GM21717 (cell line): ENCODE measurements at regions not wholly inside any gene's neighbourhood (a gene's known extent, or its start where the extent isn't known, plus 50 kb on each side); places are given as distances from the start of the nearest gene placed in this dataset.
"Not testable (repeated sequence)": the region's sequence is repeated elsewhere in the genome, so short reads cannot be mapped to it uniquely, and the experiment has no call there.

Source experiments
- ATAC-seq: cut with Tn5 transposase; IDR thresholded peaks from one replicate; pipeline ENCODE4 v1.9.1; 2021; ENCODE audit warnings: mild to moderate bottlenecking, moderate library complexity; ENCODE audit not compliant: unreplicated experiment

DNA sequence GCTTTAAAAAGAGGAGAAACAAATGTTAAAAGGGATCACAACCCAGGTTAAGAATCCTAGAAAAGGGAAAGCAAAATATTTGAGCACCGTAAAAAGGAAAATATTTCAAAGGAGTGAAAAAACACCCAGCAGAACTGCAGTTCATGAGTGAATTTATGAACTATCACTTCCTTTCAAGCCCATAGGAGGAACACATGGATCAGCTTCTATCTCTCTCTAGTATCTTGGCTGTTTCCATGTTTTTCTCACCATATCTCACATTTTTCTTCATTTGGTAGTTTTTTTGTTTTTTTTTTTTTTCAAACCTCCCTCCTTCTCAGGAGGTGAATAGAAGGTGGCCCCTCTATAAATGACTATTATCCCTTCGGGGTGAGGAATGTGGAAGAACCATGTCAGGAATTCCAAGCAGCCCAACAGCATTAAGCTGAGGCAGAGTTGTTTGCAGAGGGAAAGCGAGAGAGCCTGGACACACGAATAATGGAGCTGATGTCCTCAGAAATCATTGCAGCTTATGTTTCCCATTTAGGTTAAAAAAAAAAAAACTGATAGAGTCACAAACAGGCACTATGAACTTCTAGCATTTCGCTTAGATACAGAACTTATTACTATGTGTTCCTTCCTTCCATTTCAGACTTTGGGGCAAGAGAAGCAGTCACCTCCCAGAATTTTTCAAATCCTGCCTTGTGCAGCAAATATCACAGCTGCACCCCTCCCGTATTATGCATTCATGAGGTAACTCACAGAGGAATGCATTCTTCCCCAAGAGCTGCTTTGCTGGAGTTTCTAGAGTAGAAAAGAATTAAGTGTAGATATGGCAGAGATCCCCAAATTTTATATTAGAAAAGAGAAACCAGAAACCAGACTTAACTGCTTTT is 315.6 kb downstream of the IRS1 start:
- no peak for ATAC-seq

DNA sequence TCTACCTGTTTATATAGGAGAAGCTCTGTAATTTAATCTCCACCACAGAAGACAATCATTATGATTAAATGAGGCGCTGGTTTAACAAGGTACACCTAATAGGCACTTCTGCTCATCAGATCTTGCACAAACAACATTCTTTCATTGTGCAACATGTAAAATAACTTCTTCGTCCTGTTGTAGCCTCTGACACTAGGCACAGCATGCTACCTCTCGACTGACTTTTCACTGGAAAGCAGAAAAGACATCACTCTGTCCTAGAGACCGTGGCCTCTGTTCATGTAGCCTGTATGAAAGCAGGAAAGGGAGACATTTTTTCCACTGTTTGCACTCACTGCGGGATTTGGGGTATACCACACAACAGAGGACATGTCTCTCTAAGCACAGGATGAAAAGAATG is 316.5 kb downstream of the IRS1 start:
- no peak for ATAC-seq

DNA sequence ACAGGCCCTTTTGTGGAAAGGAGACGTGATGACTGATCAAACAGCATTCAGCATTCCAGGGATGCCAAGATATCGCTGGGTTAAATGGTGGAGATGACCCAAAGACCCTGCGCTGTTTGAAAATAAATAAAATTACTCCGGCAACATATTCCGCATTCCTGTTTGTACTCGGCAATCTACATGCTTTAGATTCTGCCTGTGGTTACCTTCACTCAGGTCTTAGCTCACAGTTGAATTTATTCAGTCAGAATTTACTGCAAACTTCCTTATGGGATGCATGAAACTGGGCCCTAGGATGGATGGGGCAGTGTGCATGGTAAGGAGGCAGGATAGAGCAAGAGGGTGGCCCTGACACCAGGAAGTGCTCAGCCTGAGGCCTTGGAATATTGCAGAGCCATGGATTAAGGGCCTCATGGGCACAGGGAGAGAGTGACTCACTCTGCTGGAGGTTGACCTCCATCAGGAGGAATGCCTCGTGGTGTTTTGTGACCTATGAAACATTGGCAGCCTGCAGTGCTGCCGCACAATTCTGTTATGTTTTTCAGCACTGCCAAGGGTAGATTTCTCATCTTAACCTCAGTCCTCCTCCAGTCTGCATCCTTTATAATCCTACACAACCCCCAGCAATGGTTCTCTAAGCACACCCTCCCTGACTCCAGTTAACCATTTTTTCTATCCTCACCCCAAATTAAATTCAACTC is 321.4 kb downstream of the IRS1 start:
- no peak for ATAC-seq

DNA sequence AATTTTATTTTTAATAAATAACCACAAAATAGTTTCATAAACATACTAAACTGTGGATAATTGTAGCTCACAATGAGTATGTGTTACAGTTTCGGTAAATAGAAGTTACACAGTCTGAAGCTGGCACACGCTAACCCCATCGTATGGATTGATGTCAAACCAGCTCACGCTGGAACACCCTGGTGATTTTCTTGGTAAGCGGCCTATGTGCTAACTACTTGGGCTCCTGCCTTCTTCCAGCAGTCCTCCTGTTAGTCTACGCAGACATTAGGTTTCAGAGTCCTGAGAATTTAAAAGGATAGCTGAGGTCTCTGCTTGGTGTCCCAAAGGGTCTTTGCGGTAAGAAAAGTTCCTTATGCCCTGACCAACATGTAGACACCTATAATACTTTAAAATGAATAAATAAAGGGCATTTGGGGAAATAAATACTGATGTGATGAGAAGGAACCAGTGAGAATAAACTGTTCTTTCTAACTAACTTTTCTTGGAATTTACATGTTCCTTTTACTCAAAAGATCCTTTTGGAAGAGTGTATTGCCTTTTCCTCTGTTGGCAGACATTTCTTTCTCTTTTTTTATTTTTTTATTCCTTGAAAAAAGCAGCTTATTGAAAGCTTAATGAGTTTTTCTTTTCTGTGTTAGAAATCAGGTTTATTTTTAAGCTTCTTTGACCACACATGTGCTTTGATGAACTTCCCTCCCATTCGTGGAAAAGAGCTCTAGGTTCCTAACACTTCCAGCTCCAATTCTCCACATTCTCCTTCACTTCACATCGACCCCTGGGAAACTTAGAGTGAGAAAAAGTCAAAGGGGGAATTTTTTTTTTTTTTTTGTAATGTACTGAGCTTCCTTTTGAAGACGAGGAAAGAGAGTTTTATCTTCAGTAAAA is 322.2 kb downstream of the IRS1 start:
- no peak for ATAC-seq

DNA sequence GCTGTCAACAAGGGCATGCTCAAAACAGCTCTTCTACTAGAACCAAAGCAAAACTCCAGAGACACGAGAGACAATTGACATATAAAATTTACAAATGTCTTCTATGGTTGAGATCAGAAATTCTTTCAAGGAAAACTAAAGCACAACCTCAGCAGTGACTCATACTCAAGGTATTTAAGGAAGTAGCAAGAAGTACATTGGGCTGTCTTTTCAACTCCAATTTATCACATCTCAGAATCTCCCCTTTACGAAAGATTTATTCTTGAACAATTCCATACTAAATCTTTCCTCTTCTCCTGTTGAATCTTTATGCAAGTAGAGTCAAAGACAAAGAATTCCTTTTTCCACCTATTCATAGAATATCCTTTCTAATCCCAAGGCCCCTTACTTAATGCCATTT is 324.0 kb downstream of the IRS1 start:
- no peak for ATAC-seq

DNA sequence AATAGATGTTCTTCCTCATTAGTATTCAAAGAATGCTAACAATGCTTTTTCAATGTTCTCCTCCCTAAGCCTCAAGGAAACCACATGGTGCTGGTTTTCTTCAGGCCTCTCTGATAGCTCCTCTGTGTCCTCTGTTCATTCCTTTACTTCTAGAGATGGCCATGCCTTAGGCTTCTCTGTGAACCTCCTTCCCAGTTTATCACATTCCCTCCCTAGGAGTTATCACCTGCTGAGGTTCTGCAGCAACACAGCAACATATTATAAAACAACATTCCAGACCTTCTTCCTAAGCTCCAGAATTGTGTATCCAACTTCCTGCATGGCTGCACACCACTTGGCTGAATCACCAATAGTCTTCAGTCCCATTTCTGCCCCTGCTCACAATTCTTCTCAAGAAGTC is 325.5 kb downstream of the IRS1 start:
- ATAC-seq, result no peak

DNA sequence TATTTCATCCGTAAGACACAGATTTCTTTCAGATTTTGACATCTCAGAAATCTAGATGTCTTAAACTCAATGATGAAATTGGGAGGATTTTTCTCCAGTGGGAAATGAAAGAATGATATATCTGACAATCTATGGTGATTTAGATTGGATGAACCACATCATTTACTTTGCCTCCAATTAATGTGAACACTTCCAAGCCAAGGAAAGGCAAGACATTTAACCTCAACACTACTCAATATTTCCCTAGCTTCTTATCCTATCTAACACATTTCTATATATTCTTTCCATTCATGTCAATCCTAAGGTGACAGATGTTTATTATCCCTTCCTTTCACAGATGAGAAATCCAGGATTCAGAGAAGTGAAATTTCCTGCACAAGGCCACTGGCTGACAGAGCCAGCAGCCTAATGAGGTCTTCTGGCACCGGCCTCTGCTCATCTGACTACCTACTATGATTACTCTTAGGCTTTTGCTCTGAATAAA is 327.6 kb downstream of the IRS1 start:
- ATAC-seq, result no peak

DNA sequence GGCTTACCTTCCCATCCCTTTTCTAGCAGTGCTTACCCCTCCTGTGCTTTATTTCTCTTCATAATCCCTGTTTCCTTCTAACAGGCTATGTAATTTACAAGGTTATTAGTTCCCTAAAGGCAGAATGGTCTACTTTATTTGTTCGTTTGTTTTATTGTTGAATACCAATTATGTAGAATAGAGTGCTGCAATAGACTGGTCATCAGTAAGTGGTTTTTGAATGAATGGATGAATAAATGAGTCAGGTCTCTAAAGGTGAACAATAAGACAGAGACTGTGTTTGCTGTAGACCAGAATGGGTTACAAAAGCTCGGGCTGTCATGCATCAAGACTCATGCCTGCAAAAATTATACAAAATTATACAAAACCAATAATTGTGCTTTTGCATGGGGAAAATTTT is 332.0 kb downstream of the IRS1 start:
- ATAC-seq, result no peak

DNA sequence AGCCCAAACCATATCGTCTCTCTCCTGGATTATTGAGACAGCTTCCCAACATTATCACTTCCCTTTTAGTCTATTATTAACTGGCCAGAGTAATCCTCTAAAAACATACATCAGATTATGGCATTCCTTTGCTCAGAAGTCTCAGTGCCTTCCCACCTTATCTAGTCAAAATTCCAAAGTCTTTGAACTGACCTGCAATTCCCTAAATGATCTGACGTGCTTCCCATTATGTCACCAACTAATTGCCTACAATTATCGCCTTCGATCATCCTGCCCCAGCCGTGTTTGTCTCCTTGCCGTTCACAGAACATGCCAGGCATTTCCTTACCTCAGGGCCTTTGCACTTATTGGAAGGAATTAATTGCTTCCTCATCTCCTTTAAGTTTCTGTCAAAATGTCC is 332.4 kb downstream of the IRS1 start:
- no peak for ATAC-seq

DNA sequence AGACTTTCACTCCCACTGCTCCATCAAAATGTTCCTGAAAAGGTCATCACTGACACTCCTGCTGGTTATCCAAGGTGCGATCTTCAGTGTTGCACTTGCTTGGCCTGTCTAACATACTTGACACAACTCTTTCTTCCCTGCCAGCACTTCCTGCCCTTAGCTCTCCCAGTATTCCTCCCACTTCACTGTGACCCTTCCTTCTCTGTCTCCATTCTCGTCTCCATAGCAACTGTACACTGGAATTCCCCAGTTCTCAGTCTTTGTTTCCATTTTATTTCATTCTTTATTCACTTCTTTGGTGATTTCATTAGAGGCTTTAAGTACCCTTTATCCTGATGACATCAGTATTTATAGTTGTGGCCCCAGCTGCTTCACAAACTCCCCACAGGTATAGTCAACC is 333.0 kb downstream of the IRS1 start:
- ATAC-seq, result no peak

DNA sequence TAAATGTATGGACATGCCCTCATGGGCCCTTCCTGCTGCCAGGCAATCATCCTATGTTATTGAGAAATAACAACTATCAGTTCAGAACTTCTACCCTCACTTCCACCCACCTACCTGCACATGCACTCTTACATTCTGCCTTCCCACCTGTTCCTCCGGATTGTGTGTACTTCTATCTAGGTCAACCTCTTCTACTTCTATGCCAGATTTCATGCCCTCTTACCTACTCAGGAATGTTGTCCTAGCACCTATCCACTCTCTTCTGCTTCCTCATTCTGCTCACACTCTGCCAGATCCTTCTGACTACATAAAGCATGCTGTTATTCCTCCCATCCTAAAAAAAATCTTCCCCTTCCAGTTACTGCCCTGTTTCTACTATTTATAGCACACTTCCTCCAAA is 333.5 kb downstream of the IRS1 start:
- no peak for ATAC-seq

DNA sequence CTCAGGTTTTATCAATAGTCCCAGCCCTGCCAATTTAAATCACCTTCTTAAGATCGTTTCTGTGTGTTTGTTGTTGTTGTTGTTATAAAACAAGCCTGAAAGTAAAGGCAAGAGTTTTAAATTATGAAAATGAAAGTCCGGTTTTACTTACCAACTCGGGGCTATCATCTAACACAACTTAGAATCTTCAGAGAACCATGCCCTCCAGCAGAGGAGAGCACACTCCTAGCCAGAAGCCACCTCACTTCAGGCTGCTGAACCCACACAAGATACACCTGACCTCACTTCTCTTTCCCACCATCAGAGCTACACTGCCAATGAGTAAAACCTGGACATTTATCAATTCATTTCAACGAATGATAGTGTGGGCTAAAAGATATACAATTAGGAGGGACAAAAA is 335.2 kb downstream of the IRS1 start:
- ATAC-seq, result no peak

DNA sequence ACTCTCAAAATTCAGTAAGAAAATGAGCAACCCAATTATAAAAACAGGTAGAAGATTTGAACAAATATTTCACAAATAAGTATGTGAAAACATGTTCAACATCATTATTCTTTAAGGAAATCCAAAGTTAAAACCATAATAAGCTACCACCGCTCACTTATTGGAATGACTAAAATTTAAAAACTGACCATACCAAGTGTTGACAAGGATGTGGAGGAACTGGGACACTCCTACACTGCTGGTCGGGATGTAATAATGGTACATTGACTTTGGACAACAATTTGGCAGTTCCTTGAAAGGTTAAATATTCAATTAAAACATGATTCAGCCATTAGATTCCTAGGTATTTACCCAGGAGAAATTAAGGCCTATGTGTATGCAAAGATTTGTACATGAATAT is 336.5 kb downstream of the IRS1 start:
- ATAC-seq, result no peak

DNA sequence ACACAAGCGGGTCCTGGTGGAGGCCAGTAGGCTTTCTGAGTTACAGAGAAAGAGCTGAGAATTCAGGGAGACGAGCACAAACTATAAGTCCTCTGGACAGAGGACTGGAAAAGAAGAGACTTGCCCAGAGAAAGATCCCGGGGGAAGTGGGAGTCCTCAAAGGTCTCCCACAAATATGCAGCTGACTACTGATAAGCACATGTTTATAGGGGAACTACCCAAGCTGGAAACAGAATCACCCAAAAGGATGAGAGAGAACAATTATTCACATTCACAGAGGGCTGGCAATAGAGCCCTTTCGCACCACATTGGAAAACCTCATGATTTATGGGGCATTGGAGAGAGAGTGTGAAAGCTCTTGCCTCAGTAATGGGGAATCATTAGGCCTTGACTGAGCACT is 337.6 kb downstream of the IRS1 start:
- no peak for ATAC-seq

DNA sequence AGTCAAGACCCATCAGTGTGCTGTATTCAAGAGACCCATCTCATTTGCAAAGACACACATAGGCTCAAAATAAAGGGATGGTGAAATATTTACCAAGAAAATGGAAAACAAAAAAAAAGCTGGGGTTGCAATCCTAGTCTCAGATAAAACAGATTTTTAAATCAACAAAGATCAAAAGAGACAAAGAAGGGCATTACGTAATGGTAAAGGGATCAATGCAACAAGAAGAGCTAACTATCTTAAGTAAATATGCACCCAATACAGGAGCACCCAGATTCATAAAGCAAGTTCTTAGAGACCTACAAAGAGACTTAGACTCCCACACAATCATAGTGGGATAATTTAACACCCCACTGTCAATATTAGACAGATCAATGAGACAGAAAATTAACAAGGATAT is 343.5 kb downstream of the IRS1 start:
- not testable (repeated sequence) for ATAC-seq

DNA sequence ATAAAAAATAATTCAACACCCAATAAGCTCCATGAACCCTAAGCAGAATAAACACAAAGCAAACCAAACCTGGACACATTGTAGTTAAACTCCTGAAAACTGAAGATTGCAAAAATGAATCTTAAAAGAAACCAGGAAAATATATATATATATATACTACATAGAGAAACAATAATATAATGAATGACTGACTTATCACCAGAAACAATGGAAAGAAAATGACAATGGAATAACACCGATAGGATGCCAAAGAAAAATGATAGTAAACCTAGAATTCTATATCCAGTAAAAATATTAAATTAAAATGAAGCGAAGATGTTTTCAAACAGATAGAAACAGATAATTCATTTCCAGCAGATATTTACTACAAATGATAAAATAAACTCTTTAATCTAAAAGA is 346.9 kb downstream of the IRS1 start:
- no peak for ATAC-seq

DNA sequence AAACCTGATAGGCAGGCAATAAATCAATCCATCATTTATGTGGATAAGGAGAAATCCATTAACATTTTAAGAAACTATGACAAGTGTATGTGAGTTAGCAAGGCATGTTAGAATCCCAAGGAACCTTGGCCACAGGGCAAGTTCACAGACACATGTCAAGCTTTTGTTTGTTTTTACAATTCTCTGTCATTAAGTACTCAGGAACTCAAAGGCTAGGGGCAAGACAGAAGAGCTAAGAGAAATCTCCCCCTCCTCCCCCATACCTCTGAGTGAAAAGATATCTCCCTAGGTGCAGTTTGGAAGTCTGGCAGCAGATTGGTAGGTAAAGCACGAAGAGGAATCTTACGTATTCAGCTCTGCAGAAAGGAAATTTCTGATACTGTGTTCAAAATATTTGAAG is 348.1 kb downstream of the IRS1 start:
- ATAC-seq, result no peak

DNA sequence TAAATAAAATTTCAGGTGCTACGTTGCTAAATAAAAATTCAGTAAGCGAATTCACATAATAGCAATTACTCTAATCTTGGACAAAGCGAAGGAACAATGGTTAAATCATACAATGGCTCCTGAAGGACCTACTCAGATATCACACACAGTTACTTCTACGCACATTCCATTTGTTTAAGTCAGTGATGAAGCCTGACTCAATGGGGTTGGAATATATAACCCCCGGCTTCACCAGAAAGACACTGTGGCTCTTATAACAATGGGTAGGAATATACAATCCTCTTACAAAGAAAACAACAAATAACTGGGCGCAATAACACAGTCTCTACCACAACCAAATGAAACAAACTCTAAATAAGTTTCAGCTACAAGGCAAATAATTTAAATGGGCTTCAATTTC is 349.5 kb downstream of the IRS1 start:
- ATAC-seq, result no peak

DNA sequence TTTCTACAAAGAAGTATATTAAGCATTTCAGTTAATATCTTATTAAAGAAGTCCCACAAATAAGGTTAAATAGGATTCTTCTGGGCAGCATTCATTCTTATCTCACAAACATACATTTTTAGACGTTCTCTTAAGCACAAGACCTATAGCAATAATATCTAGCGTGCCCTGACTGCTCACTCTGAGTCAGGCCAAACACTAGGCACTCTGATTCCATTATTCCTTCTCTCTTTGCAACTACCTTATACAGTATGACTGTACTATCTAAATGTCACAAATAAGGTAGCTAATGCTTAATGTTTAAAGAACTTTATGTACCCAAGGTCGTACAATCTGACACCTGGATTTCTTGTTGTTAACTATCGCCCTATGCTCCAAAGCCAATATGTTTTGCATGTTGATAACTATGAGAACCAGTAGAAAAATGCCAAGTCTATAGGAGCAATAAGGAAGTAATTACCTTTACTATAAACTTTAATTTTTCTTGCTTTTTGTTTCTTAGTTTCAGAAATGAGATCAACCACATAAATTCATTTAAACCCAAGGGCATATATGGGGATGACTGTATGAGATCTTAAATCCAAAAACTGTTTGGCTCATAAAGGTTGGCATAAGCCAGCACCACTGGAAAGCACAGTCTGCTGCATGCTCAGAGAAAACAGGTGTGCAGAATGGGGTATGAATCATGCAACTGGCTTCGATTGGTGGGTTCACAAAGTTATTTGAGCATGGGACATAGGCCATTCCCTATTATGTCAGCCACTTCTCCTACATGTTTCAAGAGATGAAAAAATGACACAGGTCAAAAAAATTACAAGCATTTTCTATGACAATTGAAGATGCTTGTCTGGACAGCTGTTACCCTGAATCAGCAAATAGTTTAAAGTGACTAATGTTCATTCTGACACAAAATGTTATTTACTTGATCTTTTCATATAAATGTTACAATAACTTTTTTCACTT is 352.0 kb downstream of the IRS1 start:
- ATAC-seq, result no peak

DNA sequence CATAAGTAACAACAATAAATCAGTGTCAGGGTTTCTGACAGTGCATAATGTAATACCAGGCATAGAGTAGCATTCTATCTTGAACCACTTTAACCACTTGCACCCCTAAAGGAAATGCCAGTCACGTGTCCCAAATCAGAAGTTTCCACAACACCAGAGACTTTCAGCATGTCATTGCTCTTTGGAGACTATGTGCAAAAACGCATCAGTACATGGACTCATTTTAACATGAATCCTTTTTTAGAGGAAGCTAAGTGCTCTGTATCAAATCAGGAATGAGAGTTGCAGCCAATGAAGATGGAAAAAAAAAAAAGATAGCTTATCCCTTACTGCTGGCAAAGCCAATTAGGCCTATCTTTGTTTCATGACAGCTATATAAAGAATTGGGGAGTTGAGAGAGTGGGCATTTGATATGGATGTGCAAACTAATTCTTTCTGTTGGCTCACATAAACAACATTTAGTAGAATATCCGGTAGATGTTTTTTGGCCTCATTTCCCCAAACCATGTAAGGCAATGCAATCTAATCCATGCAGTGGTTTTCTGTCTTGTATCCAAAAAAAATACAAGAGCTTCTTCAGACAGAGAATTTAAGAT is 353.1 kb downstream of the IRS1 start:
- ATAC-seq, result no peak
